Smooth muscle cell (in vitro differentiated cells): ENCODE measurements at regions not wholly inside any gene's neighbourhood (a gene's known extent, or its start where the extent isn't known, plus 50 kb on each side); places are given as distances from the start of the nearest gene placed in this dataset.

Experiments used
- DNase-seq: peaks from one replicate; lab custom pipeline; 2025; ENCODE audit not compliant: unreplicated experiment; lab: John Stamatoyannopoulos, UW
- H2AFZ ChIP-seq: fragments of 200-600 bp; sonication (generic); 2 replicates; pipeline ENCODE4 v1.6.0; 2016; ENCODE audit warnings: antibody characterized with exemption, low read depth, mild to moderate bottlenecking
- H3F3A ChIP-seq: fragments of 200-600 bp; sonication (generic); 2 replicates; pipeline ENCODE4 v1.6.0; 2017; ENCODE audit warnings: antibody characterized with exemption, low read depth
- H3K27ac ChIP-seq: fragments of 200-600 bp; sonication (generic); 2 replicates; pipeline ENCODE4 v1.5.1; 2016; ENCODE audit warnings: low read depth, mild to moderate bottlenecking
- H3K27me3 ChIP-seq: fragments of 200-600 bp; sonication (generic); 2 replicates; pipeline ENCODE4 v1.6.1; 2016; ENCODE audit warnings: low read depth, mild to moderate bottlenecking
- H3K36me3 ChIP-seq: fragments of 200-600 bp; sonication (generic); 2 replicates; pipeline ENCODE4 v1.5.1; 2016; ENCODE audit warnings: low read depth
- H3K4me1 ChIP-seq: fragments of 200-600 bp; sonication (generic); 2 replicates; pipeline ENCODE4 v1.5.1; 2016; ENCODE audit warnings: low read depth
- H3K4me2 ChIP-seq: fragments of 200-600 bp; sonication (generic); 2 replicates; pipeline ENCODE4 v1.6.0; 2016; ENCODE audit warnings: mild to moderate bottlenecking
- H3K4me3 ChIP-seq: fragments of 200-600 bp; sonication (generic); 2 replicates; pipeline ENCODE4 v1.5.1; 2016; ENCODE audit warnings: mild to moderate bottlenecking
- H3K79me2 ChIP-seq: fragments of 200-600 bp; sonication (generic); 2 replicates; pipeline ENCODE4 v1.6.0; 2016; ENCODE audit warnings: low read depth, mild to moderate bottlenecking
- H3K9ac ChIP-seq: fragments of 200-600 bp; sonication (generic); 2 replicates; pipeline ENCODE4 v1.6.0; 2016; ENCODE audit warnings: low read depth
- H3K9me3 ChIP-seq: fragments of 200-600 bp; sonication (generic); replicated peaks from 2 replicates; pipeline ENCODE4 v1.5.1; 2016; ENCODE audit warnings: low read depth
- H4K20me1 ChIP-seq: fragments of 200-600 bp; sonication (generic); 2 replicates; pipeline ENCODE4 v1.6.0; 2016; ENCODE audit warnings: low read depth
- CTCF ChIP-seq: fragments of 200-600 bp; sonication (generic); IDR thresholded peaks from 2 replicates; pipeline ENCODE4 v1.5.1; 2017; ENCODE audit warnings: borderline replicate concordance, mild to moderate bottlenecking, antibody characterized with exemption; ENCODE audit not compliant: insufficient read depth, poor library complexity, severe bottlenecking
- WGBS: methylation state at CpG from one replicate; pipeline ENCODE4 v1.1.7; 2016; ENCODE audit warnings: low lambda C conversion rate; 5-methylcytosine and 5-hydroxymethylcytosine counted together

- Histone ChIP-seq H3K4me2 (no peak overlapping the region), H2AFZ (no peak overlapping the region), H3K27ac (no peak overlapping the region), H3K9me3 (no peaks in the 10 kb centered on the region), H3K27me3 (no peaks in the 10 kb centered on the region), H3K79me2 (no peaks in the 10 kb centered on the region), H3K9ac (no peak overlapping the region), H3K4me3 (no peak overlapping the region), H4K20me1 (no peaks in the 10 kb centered on the region), H3F3A (no peaks in the 10 kb centered on the region), H3K4me1 (no peaks in the 10 kb centered on the region), H3K36me3 (no peaks in the 10 kb centered on the region)
- no peak for TF ChIP-seq CTCF
- no peak for DNase-seq
- WGBS, result 50% methylated on average over 1 of the region's 1 CpG
Measured at GRCh38 chrX:69562904-69563578, 52.9 kb upstream of the EDA start.

GRCh38 chrX:69564665-69565064 is 51.2 kb upstream of the EDA start:
- H3K9me3 ChIP-seq, result no peaks in the 10 kb centered on the region
- no peaks in the 10 kb centered on the region for H3K4me1 ChIP-seq
- no peaks in the 10 kb centered on the region for H3K27me3 ChIP-seq
- 49% methylated on average over 2 of the region's 2 CpGs for WGBS
- no peak overlapping the region for H3K9ac ChIP-seq
- no peak overlapping the region for H3K4me2 ChIP-seq
- no peak overlapping the region for H2AFZ ChIP-seq
- no peak overlapping the region for H3K4me3 ChIP-seq
- no peaks in the 10 kb centered on the region for H3K79me2 ChIP-seq
- no peak overlapping the region for H3K27ac ChIP-seq
- H4K20me1 ChIP-seq, result no peaks in the 10 kb centered on the region
- H3F3A ChIP-seq, result no peaks in the 10 kb centered on the region
- TF ChIP-seq CTCF, result no peak
- DNase-seq, result no peak
- no peaks in the 10 kb centered on the region for H3K36me3 ChIP-seq

DNA sequence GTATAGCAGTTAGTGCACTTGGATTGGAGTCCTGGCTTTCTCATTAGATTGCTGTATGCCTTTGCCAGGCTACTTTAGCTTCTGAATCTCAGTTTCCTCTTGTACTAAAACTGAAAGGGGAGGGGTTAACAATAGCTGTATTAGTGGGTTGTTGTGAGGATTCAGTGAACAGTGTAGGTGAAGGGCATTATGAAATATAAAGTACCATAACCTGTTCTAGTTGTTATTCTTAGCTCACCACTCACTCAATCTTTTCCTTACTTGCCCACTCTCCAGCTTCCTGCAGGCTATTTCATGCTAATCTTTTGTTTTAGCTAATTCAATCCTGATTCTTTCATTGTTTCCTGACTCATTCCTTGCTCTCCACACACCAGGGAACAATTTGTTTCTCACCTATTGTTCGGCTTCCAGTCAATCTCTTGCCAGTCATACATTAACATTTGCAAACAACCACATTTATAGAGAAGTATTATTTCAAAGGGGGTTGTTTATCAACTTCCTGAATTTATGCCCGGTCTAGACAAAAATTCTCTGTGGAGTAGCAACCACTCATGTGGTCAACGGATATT is 50.6 kb upstream of the EDA start:
- Histone ChIP-seq H3K79me2 (no peaks in the 10 kb centered on the region), H3K9me3 (no peaks in the 10 kb centered on the region), H3K4me2 (no peak overlapping the region), H3K9ac (no peak overlapping the region), H3K4me3 (no peak overlapping the region), H3K27me3 (no peaks in the 10 kb centered on the region), H3K27ac (no peak overlapping the region), H4K20me1 (no peaks in the 10 kb centered on the region), H3F3A (no peaks in the 10 kb centered on the region), H2AFZ (no peak overlapping the region), H3K36me3 (no peaks in the 10 kb centered on the region), H3K4me1 (no peaks in the 10 kb centered on the region)
- TF ChIP-seq CTCF, result no peak
- WGBS, result 69% methylated on average over 3 of the region's 3 CpGs
- DNase-seq, result no peak
